GM21447 (cell line): ENCODE measurements at regions not wholly inside any gene's neighbourhood (a gene's known extent, or its start where the extent isn't known, plus 50 kb on each side); places are given as distances from the start of the nearest gene placed in this dataset.
"Not testable (repeated sequence)": the region's sequence is repeated elsewhere in the genome, so short reads cannot be mapped to it uniquely, and the experiment has no call there.

ENCODE experiments used
- ATAC-seq: cut with Tn5 transposase; IDR thresholded peaks from one replicate; pipeline ENCODE4 v1.9.1; 2021; ENCODE audit not compliant: unreplicated experiment

DNA sequence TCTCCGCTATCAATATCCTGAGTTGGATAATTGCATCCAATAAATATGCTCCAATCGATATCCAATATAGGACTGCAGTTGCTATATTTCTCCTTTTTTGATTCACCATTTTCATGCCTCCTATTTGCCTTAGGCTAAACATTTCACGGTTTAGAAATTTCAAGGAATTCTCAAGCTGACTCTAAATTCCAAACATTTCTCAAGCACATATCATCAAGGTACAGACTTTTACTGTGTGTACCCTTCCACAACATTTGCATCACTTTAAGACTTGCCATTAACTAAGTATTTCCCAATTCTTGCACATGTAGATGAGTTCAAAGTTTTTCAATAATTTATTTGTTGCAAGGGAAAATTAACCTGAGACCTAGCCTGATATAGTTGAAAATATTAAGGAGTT lies 795.2 kb upstream of the TMPRSS15 start:
- ATAC-seq = no peak

GRCh38 chr21:19218163-19218562 lies 814.6 kb upstream of the TMPRSS15 start:
- ATAC-seq = no peak

GRCh38 chr21:19224090-19224489 lies 820.5 kb upstream of the TMPRSS15 start:
- ATAC-seq = no peak

DNA sequence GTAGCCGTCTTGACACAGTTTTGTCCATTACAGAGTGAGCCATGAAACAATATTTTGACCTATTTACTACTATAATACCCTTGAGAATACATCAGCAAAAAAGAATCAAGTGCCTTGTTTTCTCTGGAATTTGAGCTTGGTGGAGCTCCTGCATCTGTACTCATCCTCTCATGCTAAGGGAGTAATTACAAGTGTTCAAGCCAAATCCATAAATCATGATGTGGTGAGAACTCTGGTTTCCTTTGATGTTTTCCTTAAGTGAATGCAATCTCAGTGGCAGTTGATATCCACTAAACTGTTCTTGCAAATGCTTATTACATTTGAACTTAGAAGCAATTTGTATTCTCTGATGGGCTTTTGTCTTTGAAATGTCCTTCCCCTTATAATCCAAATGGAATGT lies 824.6 kb upstream of the TMPRSS15 start:
- ATAC-seq = no peak

DNA sequence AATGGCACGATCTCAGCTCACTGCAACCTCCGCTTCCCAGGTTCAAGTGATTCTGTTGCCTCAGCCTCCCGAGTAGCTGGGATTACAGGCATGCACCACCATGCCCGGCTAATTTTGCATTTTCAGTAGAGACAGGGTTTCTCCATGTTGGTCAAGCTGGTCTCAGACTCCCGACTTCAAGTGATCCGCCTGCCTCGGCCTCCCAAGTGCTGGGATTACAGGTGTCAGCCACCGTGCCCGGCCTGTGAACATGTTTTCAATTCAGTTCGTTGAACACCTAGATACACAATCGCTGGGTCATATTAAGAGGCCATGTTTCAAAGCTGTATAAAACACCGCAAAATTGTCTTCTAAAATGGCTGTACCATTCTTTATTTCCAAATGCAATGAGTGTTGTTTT lies 830.3 kb upstream of the TMPRSS15 start:
- not testable (repeated sequence) for ATAC-seq

GRCh38 chr21:19236209-19236608 lies 832.6 kb upstream of the TMPRSS15 start:
- no peak for ATAC-seq

DNA sequence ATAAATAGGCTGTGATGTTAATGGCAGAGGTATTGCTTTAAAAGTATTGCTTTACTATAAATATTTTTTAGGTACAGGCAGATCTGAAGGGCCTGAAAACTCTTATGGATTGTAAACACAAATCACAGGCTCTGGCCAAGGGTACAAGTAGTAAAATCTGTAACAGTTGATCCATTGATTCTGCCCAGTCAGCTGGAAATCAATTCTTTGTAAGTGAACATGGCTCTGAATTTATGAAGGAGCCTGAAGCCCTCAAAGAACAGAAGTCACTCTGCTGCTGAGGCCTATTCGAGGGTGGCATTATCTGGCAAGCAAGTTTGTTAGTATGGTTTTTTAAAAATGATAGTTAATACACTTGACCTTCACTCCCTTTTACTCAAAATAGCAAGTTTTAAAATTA lies 834.0 kb upstream of the TMPRSS15 start:
- ATAC-seq = no peak

DNA sequence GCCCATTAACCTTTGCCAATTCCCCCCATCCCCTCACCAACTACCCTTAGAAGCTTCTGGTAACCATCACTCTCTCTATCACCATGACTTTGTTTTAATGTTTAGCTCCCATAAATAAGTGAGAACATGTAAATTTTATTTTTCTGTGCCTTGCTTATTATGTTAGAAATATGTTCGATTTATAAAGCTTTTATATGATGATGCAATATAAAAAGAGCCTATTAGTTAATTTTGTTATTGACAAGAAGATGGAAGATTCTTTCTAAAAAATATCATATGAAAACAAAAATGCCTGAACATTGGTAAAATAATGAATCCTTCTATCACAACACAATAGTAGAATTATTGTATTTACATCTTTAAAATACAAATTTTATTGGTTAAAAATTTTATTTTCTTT lies 836.1 kb upstream of the TMPRSS15 start:
- no peak for ATAC-seq

- no peak for ATAC-seq
Measured at GRCh38 chr21:19244502-19245187, 841.1 kb upstream of the TMPRSS15 start.

DNA sequence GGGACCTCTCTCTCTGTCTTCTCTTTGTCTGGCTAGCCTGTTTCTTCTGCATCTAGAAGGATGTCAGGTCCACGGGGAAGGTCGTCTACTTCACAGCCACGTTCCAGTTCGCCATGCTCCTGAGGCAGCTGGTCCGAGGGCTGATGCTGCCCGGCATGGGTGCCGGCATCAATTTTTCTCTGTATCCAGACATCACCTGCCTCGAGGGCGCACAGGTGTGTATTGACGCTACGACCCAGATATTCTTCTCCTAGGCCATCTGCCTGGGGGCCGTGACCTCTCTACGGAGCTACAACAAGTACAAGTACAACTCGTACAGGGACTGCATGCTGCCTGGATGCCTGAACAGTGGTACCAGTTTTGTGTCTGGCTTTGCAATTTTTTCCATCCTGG lies 841.6 kb upstream of the TMPRSS15 start:
- no peak for ATAC-seq

DNA sequence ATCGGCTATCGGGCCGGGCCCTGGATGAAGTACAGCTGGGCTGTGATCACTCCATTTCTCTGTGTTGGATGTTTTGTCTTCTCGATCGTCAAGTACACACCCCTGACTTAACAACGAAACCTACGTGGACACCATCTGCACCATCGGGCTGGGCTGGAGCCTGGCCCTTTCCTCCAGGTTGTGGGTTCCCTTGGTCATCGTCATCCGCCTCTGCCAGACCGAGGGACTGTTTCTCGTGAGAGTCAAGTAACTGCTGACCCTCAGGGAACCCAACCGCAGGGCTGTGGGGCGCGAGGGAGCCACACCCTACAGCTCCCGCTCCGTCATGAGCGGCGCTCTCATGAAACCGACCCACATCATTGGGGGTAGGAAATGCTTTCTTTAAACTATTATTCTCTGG lies 842.4 kb upstream of the TMPRSS15 start:
- no peak for ATAC-seq

- no peak for ATAC-seq
Measured at GRCh38 chr21:19256934-19257660, 853.5 kb upstream of the TMPRSS15 start.

DNA sequence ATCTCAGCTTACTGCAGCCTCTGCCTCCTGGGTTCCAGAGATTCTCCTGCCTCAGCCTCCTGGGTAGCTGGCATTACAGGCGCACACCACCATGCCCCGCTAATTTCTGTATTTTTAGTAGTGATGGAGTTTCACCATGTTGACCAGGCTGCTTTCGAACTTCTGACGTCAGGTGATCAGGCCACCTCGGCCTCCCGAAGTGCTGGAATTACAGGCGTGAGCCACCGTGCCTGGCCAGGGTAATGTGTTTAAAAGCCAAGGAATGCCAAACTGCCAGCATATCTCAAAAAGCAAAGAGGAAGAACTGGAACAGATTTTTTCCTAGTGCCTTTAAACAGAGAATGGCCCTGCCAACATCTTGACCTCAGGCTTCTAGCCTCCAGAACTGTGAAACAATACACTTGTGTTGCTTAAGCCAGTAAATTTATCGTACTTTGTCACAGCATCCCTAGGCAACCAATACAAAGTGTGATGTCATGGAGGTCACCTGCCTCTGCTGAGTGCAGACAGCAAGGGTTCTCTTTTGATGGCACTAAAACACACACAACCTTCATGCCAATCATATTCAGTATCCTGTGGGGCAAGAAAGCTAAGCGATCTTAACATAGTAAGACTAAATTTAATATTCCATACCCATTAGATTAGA lies 858.3 kb upstream of the TMPRSS15 start:
- ATAC-seq = no peak

GRCh38 chr21:19266636-19267035 lies 863.1 kb upstream of the TMPRSS15 start:
- ATAC-seq = no peak

DNA sequence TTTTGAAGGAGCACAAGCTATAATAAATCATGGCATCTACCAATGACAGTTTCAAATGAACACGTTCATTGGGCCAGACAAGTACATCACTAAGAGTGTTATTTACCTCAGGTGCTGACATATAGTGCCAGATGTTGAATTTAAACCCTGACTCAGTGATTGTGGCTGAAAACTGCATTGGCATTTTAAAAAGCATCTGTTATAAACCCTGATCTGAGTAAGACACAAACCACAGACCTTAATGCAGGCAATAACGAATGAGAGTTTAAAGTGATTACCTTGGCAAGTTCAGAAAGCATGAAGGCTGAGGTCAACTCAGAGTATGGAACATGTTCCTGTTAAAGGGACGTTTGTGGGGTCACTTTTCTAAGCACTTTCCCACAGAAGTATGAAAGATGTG lies 865.1 kb upstream of the TMPRSS15 start:
- ATAC-seq = no peak

DNA sequence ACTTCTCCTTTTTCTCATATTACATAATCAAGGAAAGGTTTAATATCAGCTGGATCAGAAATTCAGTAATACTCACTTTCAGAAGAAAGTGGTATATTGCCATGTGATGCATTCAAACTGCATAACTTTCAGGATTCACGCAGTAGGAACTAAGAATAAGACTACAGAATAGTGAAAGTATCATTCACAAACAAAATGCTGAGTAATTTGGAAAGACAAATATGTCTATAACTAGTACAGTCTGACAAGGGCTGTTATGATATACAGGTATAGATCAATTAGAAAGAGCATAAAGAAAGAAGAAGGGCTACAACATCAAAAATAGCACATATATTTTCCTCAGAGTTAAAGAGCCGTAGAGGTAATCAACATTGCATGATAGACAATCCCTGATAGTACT lies 871.5 kb upstream of the TMPRSS15 start:
- ATAC-seq = no peak

GRCh38 chr21:19276665-19277064 lies 873.1 kb upstream of the TMPRSS15 start:
- ATAC-seq = no peak

GRCh38 chr21:19286876-19287275 lies 883.3 kb upstream of the TMPRSS15 start:
- no peak for ATAC-seq

DNA sequence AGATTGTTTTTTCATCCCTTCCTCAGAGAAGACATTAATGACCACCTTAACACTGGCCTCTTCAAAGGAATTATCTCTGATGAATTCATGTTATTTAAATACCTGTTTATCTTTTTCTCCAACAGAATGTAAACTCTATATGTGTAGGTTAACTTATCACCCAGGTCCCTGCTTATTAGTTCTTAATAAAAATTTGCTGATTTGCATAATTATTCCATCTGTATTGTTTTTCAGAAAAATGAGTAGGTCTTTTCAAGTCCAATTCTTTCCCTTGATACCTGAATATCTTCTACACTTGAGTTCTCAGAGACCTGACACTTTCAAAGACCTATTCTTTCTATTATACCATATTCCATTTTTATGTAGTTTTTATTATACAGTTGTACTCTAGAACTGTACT lies 886.7 kb upstream of the TMPRSS15 start:
- ATAC-seq = no peak

DNA sequence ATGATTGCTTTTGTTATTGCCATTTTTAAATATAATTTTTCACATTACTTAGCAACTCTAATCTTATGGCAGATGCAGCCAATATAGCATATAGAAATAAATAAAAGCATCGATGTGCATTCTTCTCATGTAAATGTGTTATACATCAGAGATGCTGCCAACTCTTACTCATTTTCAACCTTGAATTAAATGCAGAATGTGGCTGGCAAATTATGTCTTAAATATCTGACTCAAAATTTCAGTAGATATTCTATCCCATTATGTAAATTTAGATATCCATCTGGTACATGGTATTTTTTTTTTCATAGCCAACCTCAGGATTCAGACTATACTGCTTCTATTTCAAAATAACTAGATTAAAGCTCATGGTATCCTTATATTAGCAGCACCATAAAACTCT lies 916.7 kb upstream of the TMPRSS15 start:
- ATAC-seq = no peak

- ATAC-seq = no peak
Measured at GRCh38 chr21:19321688-19322087, 918.1 kb upstream of the TMPRSS15 start.

- ATAC-seq = no peak
Measured at GRCh38 chr21:19322360-19322759, 918.8 kb upstream of the TMPRSS15 start.
